ENCODE measurements at regions not wholly inside any gene's neighbourhood (a gene's known extent, or its start where the extent isn't known, plus 50 kb on each side); places are given as distances from the start of the nearest gene placed in this dataset.

GRCh38 chr14:80109055-80109454 is 102.2 kb downstream of the DIO2 start:
- H3K9ac ChIP-seq = no peak overlapping the region
- H3K36me3 ChIP-seq = no peaks in the 10 kb centered on the region
- H3K27me3 ChIP-seq = no peaks in the 10 kb centered on the region
- no peak overlapping the region for H3K4me3 ChIP-seq
- H3K27ac ChIP-seq = no peak overlapping the region
- TF ChIP-seq Cebpa-rat (IDR thresholded peaks at IDR 0.05) = no peak
- no peak overlapping the region for H3K4me2 ChIP-seq
- peaks cover 1% of the 10 kb centered on the region; the same call in 1 of the 2 replicates for H3K9me3 ChIP-seq
- no peaks in the 10 kb centered on the region for H4K20me1 ChIP-seq
- H3K4me1 ChIP-seq = peaks cover 3% of the 10 kb centered on the region

GRCh38 chr14:80108430-80108829 is 102.9 kb downstream of the DIO2 start:
- Histone ChIP-seq H3K27me3 (no peaks in the 10 kb centered on the region), H3K9ac (no peak overlapping the region), H3K4me2 (no peak overlapping the region), H3K4me3 (no peak overlapping the region), H3K36me3 (no peaks in the 10 kb centered on the region), H3K9me3 (no peaks in the 10 kb centered on the region), H3K27ac (no peak overlapping the region), H3K4me1 (no peaks in the 10 kb centered on the region), H4K20me1 (no peaks in the 10 kb centered on the region)
- no peak for TF ChIP-seq Cebpa-rat (IDR thresholded peaks at IDR 0.05)

GRCh38 chr14:80105488-80105994 is 105.8 kb downstream of the DIO2 start:
- TF ChIP-seq Cebpa-rat (IDR thresholded peaks at IDR 0.05) = no peak; the same call in 1 of the 2 replicates
- Histone ChIP-seq H3K9me3 (no peaks in the 10 kb centered on the region), H3K4me1 (no peaks in the 10 kb centered on the region), H3K27me3 (no peaks in the 10 kb centered on the region), H3K27ac (no peak overlapping the region), H4K20me1 (no peaks in the 10 kb centered on the region), H3K4me2 (no peak overlapping the region), H3K4me3 (no peak overlapping the region), H3K9ac (no peak overlapping the region), H3K36me3 (no peaks in the 10 kb centered on the region)

DNA sequence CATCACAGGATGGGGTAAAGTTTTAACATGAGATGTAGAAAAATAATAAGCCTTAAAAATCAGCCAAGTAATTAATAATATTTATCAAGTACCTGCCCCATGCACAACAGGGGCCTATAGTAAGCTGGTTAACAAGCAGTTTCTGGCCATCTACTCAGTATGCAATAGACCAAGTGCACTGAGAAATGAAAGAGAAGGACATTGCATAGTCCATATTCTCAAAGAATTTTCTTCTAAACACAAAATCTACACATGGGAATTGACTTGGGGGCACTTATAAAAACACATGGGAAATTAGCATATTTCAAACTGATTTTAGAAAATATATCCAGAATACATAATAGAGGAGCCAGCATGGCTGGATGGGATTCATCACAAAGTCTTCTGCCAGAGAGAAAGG is 109.5 kb downstream of the DIO2 start:
- no peak overlapping the region for H3K4me3 ChIP-seq
- no peak overlapping the region for H3K27ac ChIP-seq
- H3K4me1 ChIP-seq = no peaks in the 10 kb centered on the region
- H3K36me3 ChIP-seq = no peaks in the 10 kb centered on the region
- H4K20me1 ChIP-seq = no peaks in the 10 kb centered on the region
- H3K9ac ChIP-seq = no peak overlapping the region
- no peak overlapping the region for H3K4me2 ChIP-seq
- H3K9me3 ChIP-seq = no peaks in the 10 kb centered on the region
- no peak for TF ChIP-seq Cebpa-rat (IDR thresholded peaks at IDR 0.05)
- H3K27me3 ChIP-seq = no peaks in the 10 kb centered on the region

- no peak for TF ChIP-seq Cebpa-rat (IDR thresholded peaks at IDR 0.05)
- Histone ChIP-seq H3K4me2 (no peak overlapping the region), H3K27ac (no peak overlapping the region), H3K9ac (no peak overlapping the region), H4K20me1 (no peaks in the 10 kb centered on the region), H3K4me3 (no peak overlapping the region), H3K36me3 (no peaks in the 10 kb centered on the region), H3K27me3 (no peaks in the 10 kb centered on the region), H3K9me3 (no peaks in the 10 kb centered on the region), H3K4me1 (no peaks in the 10 kb centered on the region)
Observed at GRCh38 chr14:80100681-80101080, 110.6 kb downstream of the DIO2 start.

- Histone ChIP-seq H3K9me3 (no peaks in the 10 kb centered on the region), H4K20me1 (no peaks in the 10 kb centered on the region), H3K9ac (no peak overlapping the region), H3K4me2 (no peak overlapping the region), H3K27ac (no peak overlapping the region), H3K27me3 (no peaks in the 10 kb centered on the region), H3K4me1 (no peaks in the 10 kb centered on the region), H3K4me3 (no peak overlapping the region), H3K36me3 (no peaks in the 10 kb centered on the region)
- TF ChIP-seq Cebpa-rat (IDR thresholded peaks at IDR 0.05) = no peak
Observed at GRCh38 chr14:80095623-80096022, 115.7 kb downstream of the DIO2 start.

DNA sequence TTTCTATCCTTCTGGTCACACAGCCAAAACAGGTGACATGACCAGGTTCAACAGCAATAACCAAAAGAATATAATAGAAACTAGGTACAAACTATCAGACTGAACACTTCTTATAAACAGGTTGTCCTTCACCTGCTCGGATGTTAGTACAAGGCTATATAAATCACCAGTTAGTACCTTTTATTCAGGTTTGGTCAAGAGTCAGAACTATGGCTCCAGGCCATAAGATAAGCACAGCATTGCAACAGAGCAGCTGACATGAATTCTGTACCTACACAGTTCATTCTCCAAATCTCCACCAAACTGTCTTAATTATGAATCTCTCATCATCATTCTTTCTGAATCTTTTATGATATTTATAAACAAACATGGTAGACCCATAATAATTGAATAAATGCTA is 123.9 kb downstream of the DIO2 start:
- no peaks in the 10 kb centered on the region for H3K4me1 ChIP-seq
- H4K20me1 ChIP-seq = no peaks in the 10 kb centered on the region
- no peak overlapping the region for H3K4me2 ChIP-seq
- H3K4me3 ChIP-seq = no peak overlapping the region
- H3K9me3 ChIP-seq = no peaks in the 10 kb centered on the region
- no peaks in the 10 kb centered on the region for H3K27me3 ChIP-seq
- TF ChIP-seq Cebpa-rat (IDR thresholded peaks at IDR 0.05) = no peak
- no peak overlapping the region for H3K27ac ChIP-seq
- no peak overlapping the region for H3K9ac ChIP-seq
- no peaks in the 10 kb centered on the region for H3K36me3 ChIP-seq

- TF ChIP-seq Cebpa-rat (IDR thresholded peaks at IDR 0.05) = no peak
- Histone ChIP-seq H3K4me1 (no peaks in the 10 kb centered on the region), H3K9ac (no peak overlapping the region), H3K4me2 (no peak overlapping the region), H3K27me3 (no peaks in the 10 kb centered on the region), H3K27ac (no peak overlapping the region), H3K36me3 (no peaks in the 10 kb centered on the region), H3K4me3 (no peak overlapping the region), H3K9me3 (no peaks in the 10 kb centered on the region), H4K20me1 (no peaks in the 10 kb centered on the region)
Observed at GRCh38 chr14:80084196-80084595, 127.1 kb downstream of the DIO2 start.

DNA sequence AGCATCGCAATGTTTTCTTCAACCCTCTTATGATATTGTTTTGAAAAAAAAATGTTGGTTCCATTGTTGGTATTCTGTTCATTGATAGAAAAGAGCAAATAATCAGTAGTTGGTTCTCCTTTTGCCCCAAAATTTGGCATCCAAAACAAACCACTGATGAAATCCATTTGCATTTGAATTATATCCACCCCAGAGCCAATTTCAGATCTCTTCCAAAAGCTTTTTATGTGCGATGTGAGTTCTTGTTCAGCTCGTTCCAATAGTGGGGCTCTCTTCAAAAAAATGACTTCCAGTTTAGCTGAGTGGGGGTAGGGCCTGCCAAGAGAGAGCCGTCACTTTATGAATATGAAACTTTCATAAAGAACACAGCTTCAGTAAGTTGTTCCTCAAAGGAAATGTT is 130.7 kb downstream of the DIO2 start:
- H4K20me1 ChIP-seq = no peaks in the 10 kb centered on the region
- no peak overlapping the region for H3K27ac ChIP-seq
- H3K4me3 ChIP-seq = no peak overlapping the region
- no peak overlapping the region for H3K4me2 ChIP-seq
- H3K27me3 ChIP-seq = no peaks in the 10 kb centered on the region
- no peaks in the 10 kb centered on the region for H3K4me1 ChIP-seq
- no peaks in the 10 kb centered on the region for H3K9me3 ChIP-seq
- H3K36me3 ChIP-seq = no peaks in the 10 kb centered on the region
- no peak overlapping the region for H3K9ac ChIP-seq
- TF ChIP-seq Cebpa-rat (IDR thresholded peaks at IDR 0.05) = no peak

DNA sequence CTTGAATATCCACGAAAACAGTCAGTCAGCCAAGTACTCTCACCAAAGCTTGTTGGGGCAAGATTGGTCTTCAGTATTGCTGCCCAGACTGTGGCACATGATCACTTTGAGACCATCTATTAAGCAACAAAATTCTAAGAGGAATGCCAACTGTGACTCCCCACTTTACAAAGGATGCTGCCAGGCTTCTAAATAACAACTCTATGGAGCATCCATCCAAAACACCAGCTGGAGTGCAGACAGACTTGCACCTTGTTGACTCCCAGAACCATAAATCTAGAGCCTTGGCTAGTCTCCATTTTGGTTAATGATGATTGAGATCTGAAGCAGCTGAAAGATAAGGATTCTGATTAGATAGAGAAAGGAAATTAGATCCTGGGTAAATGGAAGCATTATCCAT is 132.8 kb downstream of the DIO2 start:
- no peaks in the 10 kb centered on the region for H3K4me1 ChIP-seq
- no peak for TF ChIP-seq Cebpa-rat (IDR thresholded peaks at IDR 0.05)
- no peak overlapping the region for H3K27ac ChIP-seq
- H3K9ac ChIP-seq = no peak overlapping the region
- H3K36me3 ChIP-seq = no peaks in the 10 kb centered on the region
- no peak overlapping the region for H3K4me3 ChIP-seq
- no peaks in the 10 kb centered on the region for H3K9me3 ChIP-seq
- H4K20me1 ChIP-seq = no peaks in the 10 kb centered on the region
- no peak overlapping the region for H3K4me2 ChIP-seq
- H3K27me3 ChIP-seq = no peaks in the 10 kb centered on the region

- H3K27ac ChIP-seq = no peak overlapping the region
- no peaks in the 10 kb centered on the region for H3K36me3 ChIP-seq
- H3K4me1 ChIP-seq = no peaks in the 10 kb centered on the region
- H3K27me3 ChIP-seq = no peaks in the 10 kb centered on the region
- TF ChIP-seq Cebpa-rat (IDR thresholded peaks at IDR 0.05) = no peak
- no peak overlapping the region for H3K9ac ChIP-seq
- 0 out of 2 replicates have a peak, but pooled peaks cover 4% of the 10 kb centered on the region for H3K9me3 ChIP-seq
- H4K20me1 ChIP-seq = no peaks in the 10 kb centered on the region
- no peak overlapping the region for H3K4me2 ChIP-seq
- H3K4me3 ChIP-seq = no peak overlapping the region
Observed at GRCh38 chr14:80077262-80077661, 134.0 kb downstream of the DIO2 start.
